HG03565 (cell line): ENCODE measurements at regions not wholly inside any gene's neighbourhood (a gene's known extent, or its start where the extent isn't known, plus 50 kb on each side); places are given as distances from the start of the nearest gene placed in this dataset.
"Not testable (repeated sequence)": the region's sequence is repeated elsewhere in the genome, so short reads cannot be mapped to it uniquely, and the experiment has no call there.

Source experiments
- ATAC-seq: cut with Tn5 transposase; IDR thresholded peaks from one replicate; pipeline ENCODE4 v1.9.1; 2021; ENCODE audit warnings: mild to moderate bottlenecking, moderate library complexity; ENCODE audit not compliant: unreplicated experiment

GRCh38 chr5:96528826-96529474 is 95.9 kb upstream of the PCSK1 start:
- ATAC-seq: no peak

GRCh38 chr5:96529559-96529958 is 96.5 kb upstream of the PCSK1 start:
- no peak for ATAC-seq

GRCh38 chr5:96530901-96531300 is 97.9 kb upstream of the PCSK1 start:
- no peak for ATAC-seq

GRCh38 chr5:96533371-96533770 is 100.3 kb upstream of the PCSK1 start:
- ATAC-seq: no peak

GRCh38 chr5:96537386-96537785 is 104.3 kb upstream of the PCSK1 start:
- no peak for ATAC-seq

- ATAC-seq: no peak
Observed at GRCh38 chr5:96538808-96539250, 105.8 kb upstream of the PCSK1 start.

DNA sequence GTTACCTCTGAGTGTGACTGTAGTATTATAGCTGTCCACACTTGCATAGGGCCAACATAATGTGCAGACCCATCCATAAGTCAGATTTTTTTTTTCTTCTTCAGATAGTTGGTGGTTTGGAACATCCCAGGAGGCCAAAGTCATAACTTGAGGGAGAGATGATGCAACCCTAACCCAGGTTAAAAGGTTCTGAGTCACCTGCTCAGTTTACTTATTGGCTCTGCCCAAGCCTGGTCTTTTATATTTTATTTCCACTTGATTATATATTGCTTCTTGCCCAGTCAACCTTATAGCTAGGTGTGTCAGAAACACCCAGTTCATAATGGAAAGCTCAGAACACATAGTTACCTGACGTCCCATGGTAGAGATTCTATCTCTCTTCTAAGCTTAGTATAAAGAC is 113.1 kb upstream of the PCSK1 start:
- no peak for ATAC-seq

- ATAC-seq: no peak
Observed at GRCh38 chr5:96547486-96547885, 114.4 kb upstream of the PCSK1 start.

- no peak for ATAC-seq
Observed at GRCh38 chr5:96548905-96549304, 113.3 kb upstream of the CAST start.

GRCh38 chr5:96560857-96561256 is 101.3 kb upstream of the CAST start:
- not testable (repeated sequence) for ATAC-seq

- no peak for ATAC-seq
Observed at GRCh38 chr5:96562614-96563013, 99.6 kb upstream of the CAST start.

DNA sequence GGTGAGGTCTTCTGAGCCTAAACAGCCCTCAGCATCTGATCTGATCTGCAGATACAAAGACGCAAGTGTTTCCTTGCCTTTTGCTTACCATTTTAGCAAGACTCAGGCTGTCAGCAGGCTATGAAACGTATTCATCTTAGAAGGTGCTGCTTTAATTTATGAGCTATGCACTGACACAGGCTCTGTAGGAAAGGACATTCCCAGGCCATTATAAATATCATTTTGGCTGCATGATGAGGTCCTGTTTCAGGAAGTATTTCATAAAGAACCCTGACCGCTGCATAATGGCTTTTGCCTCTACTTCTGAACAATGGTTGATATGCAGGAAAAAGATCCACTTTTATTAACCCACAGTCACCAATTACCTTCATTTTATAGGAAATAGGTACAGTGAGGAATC is 98.4 kb upstream of the CAST start:
- ATAC-seq: no peak

DNA sequence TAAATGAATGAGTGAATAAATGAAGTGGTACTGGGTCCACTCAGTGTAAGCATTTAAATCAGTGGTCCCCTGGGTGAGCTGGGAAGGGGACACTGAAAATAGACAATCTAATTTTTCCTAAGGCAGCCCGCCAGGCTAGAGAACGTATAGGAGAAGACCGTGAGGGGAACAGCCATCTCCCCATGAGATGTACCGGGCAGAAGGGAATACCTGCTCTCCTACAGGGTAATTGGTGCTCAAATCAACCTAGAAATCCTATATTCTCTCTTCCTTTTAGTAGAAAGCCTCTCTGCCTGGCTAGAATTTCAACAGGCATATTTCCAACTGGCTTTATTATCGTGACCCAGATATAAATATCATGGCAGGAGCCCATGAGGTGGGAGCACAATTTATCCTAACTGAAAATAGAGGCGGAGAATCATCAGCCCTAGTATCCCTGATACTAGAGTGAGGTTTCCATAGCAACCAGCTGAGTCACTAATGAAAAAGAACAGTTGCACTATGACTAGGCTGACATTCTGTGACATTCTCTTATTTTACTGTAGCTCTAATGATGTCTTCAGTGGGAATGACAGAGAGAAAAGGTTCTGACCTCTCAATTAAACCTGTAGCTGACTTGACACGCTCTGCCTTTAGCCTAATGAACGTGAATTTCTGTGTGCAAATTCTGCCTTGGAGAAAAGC is 96.5 kb upstream of the CAST start:
- peak; percentile 86 for ATAC-seq

- no peak for ATAC-seq
Observed at GRCh38 chr5:96566833-96567587, 95.2 kb upstream of the CAST start.

DNA sequence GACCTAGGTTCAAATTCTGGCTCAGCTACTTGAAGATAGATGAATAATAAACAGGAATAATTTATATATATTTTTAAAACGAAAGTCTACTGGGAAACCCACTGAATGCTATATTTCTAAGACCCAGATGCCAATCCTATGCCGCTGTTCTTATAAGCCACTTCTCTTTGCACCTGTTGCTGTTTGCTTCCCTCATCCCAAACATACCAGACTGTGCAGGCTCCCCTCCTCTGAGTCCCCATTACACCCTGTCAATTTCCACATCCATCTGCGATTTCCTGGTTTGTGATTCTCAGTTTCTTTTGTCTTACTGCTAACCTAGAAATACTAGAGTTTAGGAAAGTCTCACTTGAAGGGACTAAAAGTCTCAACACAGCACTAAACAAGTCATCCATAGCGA is 92.8 kb upstream of the CAST start:
- no peak for ATAC-seq

- no peak for ATAC-seq
Observed at GRCh38 chr5:96569770-96570169, 92.4 kb upstream of the CAST start.

GRCh38 chr5:96572864-96573512 is 89.2 kb upstream of the CAST start:
- ATAC-seq: no peak

DNA sequence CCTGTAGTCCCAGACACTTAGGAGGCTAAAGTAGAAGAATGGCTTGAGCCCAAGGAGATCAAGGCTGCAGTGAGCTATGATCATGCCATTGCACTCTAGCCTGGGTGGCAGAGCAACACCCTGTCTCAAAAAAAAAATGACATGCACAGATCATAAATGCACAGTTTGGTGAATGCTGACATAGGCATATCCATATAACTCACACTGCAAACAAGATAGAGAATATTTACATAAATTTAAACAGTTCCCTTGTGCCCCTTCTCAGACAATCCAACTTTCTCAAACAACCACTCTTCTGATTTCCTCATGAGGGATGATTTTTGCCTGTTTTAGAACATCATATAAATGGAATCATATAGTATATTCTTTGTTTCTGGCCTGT is 88.7 kb upstream of the CAST start:
- no peak for ATAC-seq

GRCh38 chr5:96576876-96577275 is 85.3 kb upstream of the CAST start:
- ATAC-seq: no peak

DNA sequence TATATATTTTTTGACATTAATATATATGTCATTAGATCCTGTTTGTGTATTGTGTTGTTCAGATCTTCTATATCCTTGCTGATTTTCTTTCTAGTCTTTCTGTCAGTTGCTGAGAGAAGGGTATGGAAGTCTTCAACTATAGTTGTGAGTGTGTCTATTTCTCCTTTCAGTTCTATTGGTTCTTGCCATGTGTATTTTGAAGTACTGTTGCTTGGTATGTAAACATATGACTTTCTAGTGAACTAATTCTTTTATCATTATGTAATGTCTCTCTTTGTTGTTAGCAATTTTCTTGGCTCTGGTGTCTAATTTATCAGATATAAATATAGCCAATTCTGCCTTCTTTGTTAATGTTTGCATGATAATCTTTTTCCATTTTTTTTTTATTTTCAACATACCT is 84.3 kb upstream of the CAST start:
- ATAC-seq: no peak

DNA sequence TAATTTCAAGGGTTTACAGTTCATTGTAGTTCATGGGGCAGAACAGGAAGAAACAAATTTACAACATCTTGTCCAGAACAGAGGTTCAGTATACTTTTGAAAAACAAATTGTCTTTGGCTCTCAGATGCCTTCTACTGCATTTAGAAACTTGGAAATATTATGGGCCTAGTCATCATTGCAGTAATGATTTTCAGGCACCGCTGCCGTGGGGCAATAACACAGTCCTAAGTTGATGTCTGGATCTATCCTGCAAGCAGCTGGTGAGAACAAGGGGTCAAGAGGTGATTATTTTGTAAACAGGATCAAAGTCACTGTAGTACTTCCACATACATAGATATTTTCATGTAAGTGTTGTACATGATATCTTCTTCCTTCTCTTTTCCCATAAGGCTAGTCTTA is 82.5 kb upstream of the CAST start:
- no peak for ATAC-seq

DNA sequence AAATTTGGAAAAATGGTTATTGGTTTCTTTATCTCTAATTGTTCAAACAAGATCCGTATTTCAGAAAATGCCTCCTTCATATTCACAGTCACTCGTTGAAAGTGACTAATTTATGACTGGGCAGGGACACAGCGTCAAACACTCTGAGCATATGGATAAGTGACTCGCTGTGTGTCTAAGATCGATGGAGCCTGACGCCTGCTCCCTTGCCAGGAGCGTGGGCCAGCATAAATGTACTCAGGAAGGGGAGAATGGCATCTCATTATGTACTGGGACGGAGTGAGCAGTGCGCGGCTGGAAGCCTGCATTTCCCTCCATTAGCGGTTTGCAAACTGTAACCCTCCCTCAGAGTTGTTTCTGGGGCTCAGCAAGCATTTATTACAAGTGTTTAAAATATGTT is 79.8 kb upstream of the CAST start:
- no peak for ATAC-seq
